Fibroblast of lung (primary cell): ENCODE measurements at regions not wholly inside any gene's neighbourhood (a gene's known extent, or its start where the extent isn't known, plus 50 kb on each side); places are given as distances from the start of the nearest gene placed in this dataset.

ENCODE experiments used
- CTCF ChIP-seq, 2 donors: IDR thresholded peaks in 1 of 2; conservative IDR thresholded peaks in 1 of 2; 1 replicate in 1 of 2; 2 replicates in 1 of 2; pipeline ENCODE4 v1.5.1; 2011 to 2012; ENCODE audit warnings: low read length in 2 of 2, control low read depth in 1 of 2, inconsistent platforms in 1 of 2, low read depth in 1 of 2, mild to moderate bottlenecking in 1 of 2
- EZH2 ChIP-seq: IDR thresholded peaks from 2 replicates; pipeline ENCODE4 v1.5.1; 2012; ENCODE audit warnings: low read length, control low read depth, mild to moderate bottlenecking; ENCODE audit errors: missing control alignments

GRCh38 chr7:118111347-118111746 lies 72.6 kb upstream of the LSM8 start:
- TF ChIP-seq CTCF (conservative IDR thresholded peaks at IDR 0.05 in 1 of 2, IDR thresholded peaks at IDR 0.05 in 1 of 2; ENCODE audit: low read depth in 1 of 2, low read length in 2 of 2) (no peak), EZH2 (no peak)
